K562 (cell line): ENCODE measurements at regions not wholly inside any gene's neighbourhood (a gene's known extent, or its start where the extent isn't known, plus 50 kb on each side); places are given as distances from the start of the nearest gene placed in this dataset.

Experiments used
- ATAC-seq: fragments of 200-7000 bp; cut with Tn5 transposase; 3 replicates; pipeline ENCODE4 v1.9.1; 2020; ENCODE audit warnings: moderate library complexity
- BruUV-seq: library from RNA; stranded (reverse); fragments of 400-500 nt; replicated peaks from 2 replicates; lab custom pipeline; 2021; lab: Mats Ljungman, UMichigan
- CTCF ChIA-PET: fragments of 300-600 bp; formaldehyde crosslinking; extraction: SDS; loops from one replicate; lab custom pipeline; 2021; ENCODE audit warnings: low intra/inter-chr PET ratio; lab: Yijun Ruan, JAX
- POLR2A ChIA-PET: fragments of 300-600, 350-650 bp; sonication (Branson Sonifier 250); formaldehyde crosslinking; extraction: SDS; loops from one replicate; lab custom pipeline; 2021; ENCODE audit warnings: antibody characterized with exemption, inconsistent platforms; lab: Yijun Ruan, JAX
- DNase-seq, 4 experiments: peaks; one replicate each; pipeline versions ENCODE4 v3.0.0 to v3.0.0-alpha.2; 2011 to 2018; ENCODE audit warnings: low spot score in 3 of 4, mixed read lengths in 3 of 4; ENCODE audit errors: extremely low read depth in 1 of 4
- FAIRE-seq: peaks from 2 replicates; lab custom pipeline; 2011; peaks lifted over from hg19 to GRCh38; lab: Jason Lieb, UNC
- H2AFZ ChIP-seq: 2 replicates; pipeline ENCODE4 v1.6.0; 2011; ENCODE audit warnings: low read depth, low read length, control low read depth, inconsistent platforms
- H3K27ac ChIP-seq: fragments of 200-600 bp; 3 replicates; pipeline ENCODE4 v1.8.0; 2011; ENCODE audit warnings: low read depth, mild to moderate bottlenecking, control low read depth, inconsistent platforms, low read length, moderate library complexity, mixed read lengths; ENCODE audit errors: extremely low read depth
- H3K27me3 ChIP-seq, 2 experiments: fragments of 300-600 bp in 1 of 2; 2 replicates in 1 of 2; 3 replicates in 1 of 2; pipeline versions ENCODE4 v1.6.0 to v1.8.0; 2011; ENCODE audit warnings: inconsistent platforms in 2 of 2, low read length in 2 of 2, mild to moderate bottlenecking in 1 of 2, mixed read lengths in 1 of 2, moderate library complexity in 1 of 2; ENCODE audit not compliant: control insufficient read depth in 2 of 2, insufficient read depth in 2 of 2
- H3K36me3 ChIP-seq: fragments of 300-600 bp; 3 replicates; pipeline ENCODE4 v1.8.0; 2011; ENCODE audit warnings: mild to moderate bottlenecking, low read length, inconsistent platforms; ENCODE audit not compliant: control insufficient read depth, insufficient read depth
- H3K4me1 ChIP-seq, 2 experiments: fragments of 200-600 bp in 1 of 2; replicated peaks in 1 of 2; 2 replicates in 1 of 2; 3 replicates in 1 of 2; pipeline versions ENCODE4 v1.5.1 to v1.8.0; 2011; ENCODE audit warnings: inconsistent platforms in 2 of 2, low read length in 2 of 2, mild to moderate bottlenecking in 1 of 2, mixed read lengths in 1 of 2, moderate library complexity in 1 of 2; ENCODE audit not compliant: control insufficient read depth in 2 of 2, insufficient read depth in 2 of 2
- H3K4me2 ChIP-seq: 2 replicates; pipeline ENCODE4 v1.6.1; 2011; ENCODE audit warnings: low read length, control low read depth, inconsistent platforms, mixed read lengths; ENCODE audit not compliant: insufficient read depth
- H3K4me3 ChIP-seq: fragments of 200-600 bp; sonication (generic), shearing (Covaris generic); 2 replicates; pipeline ENCODE4 v1.5.1; 2016; ENCODE audit warnings: control low read depth, inconsistent platforms
- H3K79me2 ChIP-seq: fragments of 200-600 bp; 3 replicates; pipeline ENCODE4 v1.8.0; 2011; ENCODE audit warnings: low read length, inconsistent platforms; ENCODE audit not compliant: control insufficient read depth, insufficient read depth
- H3K9ac ChIP-seq, 2 experiments: 2 replicates each; pipeline versions ENCODE4 v1.6.0 to v1.6.1; 2011; ENCODE audit warnings: low read depth in 2 of 2, low read length in 2 of 2, control low read depth in 1 of 2, inconsistent platforms in 1 of 2, mild to moderate bottlenecking in 1 of 2, mixed read lengths in 1 of 2; ENCODE audit not compliant: insufficient read depth in 1 of 2
- H3K9me1 ChIP-seq: one replicate; pipeline ENCODE4 v1.6.0; 2011; ENCODE audit warnings: inconsistent platforms, mild to moderate bottlenecking, low read length, moderate library complexity; ENCODE audit not compliant: control insufficient read depth, insufficient read depth
- H3K9me3 ChIP-seq: replicated peaks from 2 replicates; pipeline ENCODE4 v1.5.1; 2011; ENCODE audit warnings: low read depth, low read length, inconsistent platforms; ENCODE audit not compliant: control insufficient read depth, insufficient read depth
- H4K20me1 ChIP-seq: replicated peaks from 2 replicates; pipeline ENCODE4 v1.6.1; 2011; ENCODE audit warnings: low read length, inconsistent platforms, mixed read lengths; ENCODE audit not compliant: control insufficient read depth, insufficient read depth
- DLX4 ChIP-seq: fragments of 250-450 bp; sonication (Bioruptor Pico); IDR thresholded peaks from 2 replicates; pipeline ENCODE4 v1.6.1; 2021; ENCODE audit warnings: mild to moderate bottlenecking
- E2F1 ChIP-seq: sonication (generic); formaldehyde crosslinking; IDR thresholded peaks from 2 replicates; pipeline ENCODE4 v1.8.1; 2023; ENCODE audit warnings: mild to moderate bottlenecking, missing genetic modification reagents, moderate library complexity
- EWSR1 ChIP-seq: fragments of 450-650 bp; IDR thresholded peaks from 2 replicates; pipeline ENCODE4 v1.6.1; 2018; ENCODE audit warnings: borderline replicate concordance, mild to moderate bottlenecking, low read depth, moderate library complexity; ENCODE audit not compliant: partially characterized antibody
- GTF2B ChIP-seq: IDR thresholded peaks from 2 replicates; pipeline ENCODE4 v1.6.1; 2011; ENCODE audit not compliant: insufficient read length; ENCODE audit errors: extremely low read depth
- KAT8 ChIP-seq: fragments of 450-650 bp; IDR thresholded peaks from 2 replicates; pipeline ENCODE4 v1.6.1; 2016; ENCODE audit warnings: low read depth, mild to moderate bottlenecking
- L3MBTL2 ChIP-seq: fragments of 450-650 bp; IDR thresholded peaks from 2 replicates; pipeline ENCODE4 v1.6.1; 2016; ENCODE audit warnings: mild to moderate bottlenecking, moderate library complexity
- NCOA2 ChIP-seq, 2 experiments: fragments of 450-650 bp; IDR thresholded peaks; 2 replicates each; pipeline ENCODE4 v1.6.1; 2018; ENCODE audit warnings: mild to moderate bottlenecking in 2 of 2, moderate library complexity in 1 of 2; ENCODE audit not compliant: partially characterized antibody in 2 of 2
- PREB ChIP-seq: sonication (generic); formaldehyde crosslinking; IDR thresholded peaks from 2 replicates; pipeline ENCODE4 v1.8.1; 2023; ENCODE audit warnings: mild to moderate bottlenecking, missing genetic modification reagents
- SNRNP70 ChIP-seq: fragments of 200-400 bp; formaldehyde crosslinking; optimal IDR thresholded peaks from 2 replicates; pipeline ENCODE3; 2017; ENCODE audit warnings: low read depth, low read length
- TFAP4 ChIP-seq: sonication (generic); formaldehyde crosslinking; IDR thresholded peaks from 2 replicates; pipeline ENCODE4 v1.8.0; 2022; ENCODE audit warnings: missing genetic modification reagents, mild to moderate bottlenecking, moderate library complexity, borderline replicate concordance
- THRA ChIP-seq: fragments of 450-650 bp; IDR thresholded peaks from 2 replicates; pipeline ENCODE4 v1.6.1; 2017; ENCODE audit warnings: mild to moderate bottlenecking, moderate library complexity
- ZBTB33 ChIP-seq: sonication (generic); formaldehyde crosslinking; IDR thresholded peaks from 2 replicates; pipeline ENCODE4 v1.8.1; 2023; ENCODE audit warnings: mild to moderate bottlenecking, missing genetic modification reagents
- ZNF146 ChIP-seq: IDR thresholded peaks from one replicate; pipeline ENCODE4 v1.6.1; 2018; ENCODE audit warnings: missing compliant biosample characterization; ENCODE audit not compliant: unreplicated experiment
- ZNF586 ChIP-seq: fragments of 450-650 bp; formaldehyde crosslinking; conservative IDR thresholded peaks from 2 replicates; pipeline ENCODE4 v1.4.0; 2020; ENCODE audit warnings: mild to moderate bottlenecking, moderate library complexity
- WGBS: fragments of 100-300 bp; shearing (Covaris generic); methylation state at CpG from one replicate; pipeline ENCODE4 v1.1.6; 2016; ENCODE audit warnings: low coverage, mixed read lengths; ENCODE audit not compliant: insufficient coverage; ENCODE audit errors: missing lambda C conversion rate; 5-methylcytosine and 5-hydroxymethylcytosine counted together
- in situ Hi-C: fragments of 300-500 bp; cut with MboI; formaldehyde crosslinking; loops from 4 replicates; pipeline ENCODE4 v1.15.0; 2018; ENCODE audit warnings: inconsistent platforms, mixed read lengths
- intact Hi-C: fragments of 100-400 bp; cut with micrococcal nuclease; formaldehyde crosslinking; loops from 2 replicates; pipeline ENCODE4 v1.14.2; 2022

- CTCF ChIA-PET = no interaction called here
- no peaks in the 10 kb centered on the region for H3K36me3 ChIP-seq
- DNase-seq (no peak), ATAC-seq (no peak), FAIRE-seq (no peak)
- BruUV-seq = no TSS peak
- TF ChIP-seq PREB (CRISPR knock-in tag) (no peak), E2F1 (no peak), GTF2B (no peak), THRA (no peak), L3MBTL2 (no peak), SNRNP70 (no peak), EWSR1 (no peak), DLX4 (CRISPR knock-in tag) (no peak), ZNF146 (CRISPR knock-in tag) (no peak), TFAP4 (CRISPR knock-in tag) (no peak), NCOA2 (IDR thresholded peaks at IDR 0.05; ENCODE audit: partially characterized antibody in 2 of 2) (no peak), KAT8 (no peak), ZBTB33 (no peak), ZNF586 (CRISPR knock-in tag) (no peak)
- no peaks in the 10 kb centered on the region for H3K4me1 ChIP-seq
- H3K79me2 ChIP-seq = no peaks in the 10 kb centered on the region
- no peak overlapping the region for H3K9ac ChIP-seq
- no peaks in the 10 kb centered on the region for H3K9me1 ChIP-seq
- in situ Hi-C loops (no loop called here), intact Hi-C loops (no loop called here)
- no peak overlapping the region for H3K4me3 ChIP-seq
- H3K9me3 ChIP-seq = no peaks in the 10 kb centered on the region
- POLR2A ChIA-PET = no interaction called here
- no peak overlapping the region for H3K4me2 ChIP-seq
- H3K27ac ChIP-seq = no peak overlapping the region
- H2AFZ ChIP-seq = no peak overlapping the region
- no peaks in the 10 kb centered on the region for H3K27me3 ChIP-seq
- H4K20me1 ChIP-seq = no peaks in the 10 kb centered on the region
- WGBS = 0% methylated on average over 1 of the region's 1 CpG
Observed at GRCh38 chr2:52475590-52475989, 1292.0 kb upstream of the CHAC2 start.
